NCI-H345 (cell line): ENCODE measurements at regions not wholly inside any gene's neighbourhood (a gene's known extent, or its start where the extent isn't known, plus 50 kb on each side); places are given as distances from the start of the nearest gene placed in this dataset.
"Not testable (repeated sequence)": the region's sequence is repeated elsewhere in the genome, so short reads cannot be mapped to it uniquely, and the experiment has no call there.

ENCODE experiments used
- DNase-seq: peaks from one replicate; lab custom pipeline; 2025; lab: John Stamatoyannopoulos, UW

- DNase-seq = no peak
Measured at GRCh38 chr7:50251765-50252164, 52.8 kb upstream of the IKZF1 start.

DNA sequence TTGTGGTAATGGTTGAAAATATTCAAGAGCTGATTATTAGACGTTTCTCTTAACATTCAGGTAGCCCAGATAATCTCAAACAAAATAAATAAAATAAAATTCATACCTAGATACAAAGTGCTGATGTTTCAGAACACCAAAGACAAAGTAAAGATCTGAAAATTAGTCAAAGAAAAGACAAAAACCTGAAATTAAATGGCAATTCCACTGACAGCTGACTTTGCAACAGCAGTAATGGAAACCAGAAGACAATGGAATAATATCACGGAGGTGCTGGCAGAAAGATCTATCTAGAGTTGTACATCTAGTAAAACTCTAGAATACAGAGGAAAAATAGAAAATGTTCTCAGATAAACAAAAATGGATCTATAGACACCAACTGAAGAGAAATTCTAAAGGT lies 58.0 kb upstream of the IKZF1 start:
- no peak for DNase-seq

- not testable (repeated sequence) for DNase-seq
Measured at GRCh38 chr7:50242111-50242510, 62.4 kb upstream of the IKZF1 start.

DNA sequence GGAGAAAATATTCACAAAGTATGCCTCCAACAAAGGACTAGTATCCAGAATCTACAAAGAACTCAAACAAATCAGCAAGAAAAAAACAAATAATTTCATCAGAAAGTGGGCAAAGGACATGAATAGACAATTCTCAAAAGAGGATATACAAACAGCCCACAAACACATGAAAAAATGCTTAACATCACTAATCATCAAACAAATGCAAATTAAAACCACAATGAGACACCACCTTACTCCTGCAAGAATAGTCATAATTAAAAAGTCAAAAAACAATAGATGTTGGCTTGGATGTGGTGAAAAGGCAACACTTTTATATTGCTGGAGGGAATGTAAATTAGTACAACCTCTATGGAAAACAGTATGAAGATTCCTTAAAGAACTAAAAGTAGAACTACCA lies 63.8 kb upstream of the IKZF1 start:
- not testable (repeated sequence) for DNase-seq

- DNase-seq = no peak
Measured at GRCh38 chr7:50229964-50230363, 74.6 kb upstream of the IKZF1 start.

DNA sequence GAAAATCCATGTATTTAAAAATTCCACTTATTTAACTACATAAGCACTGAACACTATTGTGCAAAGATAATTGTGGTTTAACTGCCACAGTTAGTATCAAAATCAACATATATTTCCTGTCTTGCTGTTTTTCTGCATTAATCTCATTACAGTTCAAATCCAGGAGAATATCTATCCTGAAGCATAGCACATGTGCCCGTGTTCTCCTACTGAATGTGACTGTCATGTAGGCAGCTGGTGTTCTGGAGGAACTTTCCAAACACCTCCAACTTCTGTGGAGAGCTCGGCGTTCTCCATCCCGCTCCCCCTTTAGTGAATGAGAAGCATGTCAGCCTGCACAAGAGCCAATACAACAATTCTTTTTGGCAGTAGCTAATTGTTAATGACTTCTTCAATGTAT lies 76.4 kb upstream of the IKZF1 start:
- DNase-seq = no peak

GRCh38 chr7:50227726-50228125 lies 76.8 kb upstream of the IKZF1 start:
- DNase-seq = no peak

DNA sequence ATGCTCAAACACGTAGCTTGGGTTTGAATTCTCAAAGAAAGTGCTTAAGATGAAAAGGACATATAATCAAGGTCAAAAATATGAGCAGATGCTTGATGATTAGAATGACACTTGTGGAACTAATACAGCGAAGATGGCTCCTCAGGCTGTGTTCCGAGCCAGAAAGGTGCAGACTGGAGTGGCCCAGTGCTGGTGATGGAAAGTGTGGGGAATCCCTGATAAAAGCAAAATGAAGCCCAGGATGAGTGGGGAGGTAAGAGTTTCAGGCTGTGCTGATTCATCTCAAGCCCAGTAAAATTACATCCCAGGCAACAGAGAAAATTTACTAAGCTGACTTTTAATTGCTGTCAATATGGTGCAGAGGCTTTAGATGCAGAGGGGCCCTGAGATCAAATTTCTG lies 77.8 kb upstream of the IKZF1 start:
- DNase-seq = no peak

DNA sequence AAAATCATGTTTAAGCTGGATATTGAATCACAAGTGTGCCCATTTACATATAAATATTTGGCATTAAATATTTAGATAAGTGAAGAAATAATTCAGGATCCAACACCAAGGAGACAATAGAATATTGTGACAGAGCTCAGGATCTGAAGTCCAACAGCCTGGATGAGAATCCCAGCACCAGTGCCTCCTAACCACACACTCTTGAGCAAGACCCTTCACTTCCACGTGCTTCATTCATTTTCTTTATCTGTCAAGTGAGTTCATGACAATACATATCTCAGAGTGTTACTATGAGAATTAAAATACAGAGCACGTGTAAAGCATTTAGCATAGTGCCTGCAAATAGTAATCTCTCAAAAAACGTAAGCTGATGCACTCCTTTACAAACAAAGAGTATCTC lies 78.4 kb upstream of the IKZF1 start:
- no peak for DNase-seq

GRCh38 chr7:50221433-50221832 lies 83.1 kb upstream of the IKZF1 start:
- DNase-seq = no peak

DNA sequence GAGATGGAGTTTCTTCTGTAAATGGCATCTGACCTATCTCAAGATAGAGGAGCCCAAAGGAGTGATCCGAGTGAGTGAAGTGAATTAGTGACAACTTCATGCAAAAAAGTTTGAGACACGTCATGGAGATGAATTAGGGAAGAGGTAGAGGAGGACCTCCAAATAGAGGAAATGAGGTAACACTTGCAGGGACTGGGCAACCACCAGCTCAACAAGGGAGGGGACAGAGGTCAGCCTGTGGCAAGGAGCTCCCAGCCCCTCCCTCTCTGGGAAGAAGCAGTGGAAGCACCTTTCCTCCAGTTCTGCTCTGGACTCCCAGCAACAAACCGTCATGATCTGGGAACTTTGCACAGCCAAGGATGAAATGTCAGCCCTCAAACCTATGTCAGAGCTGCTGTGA lies 83.5 kb upstream of the IKZF1 start:
- no peak for DNase-seq

GRCh38 chr7:50220273-50220672 lies 84.2 kb upstream of the IKZF1 start:
- no peak for DNase-seq

DNA sequence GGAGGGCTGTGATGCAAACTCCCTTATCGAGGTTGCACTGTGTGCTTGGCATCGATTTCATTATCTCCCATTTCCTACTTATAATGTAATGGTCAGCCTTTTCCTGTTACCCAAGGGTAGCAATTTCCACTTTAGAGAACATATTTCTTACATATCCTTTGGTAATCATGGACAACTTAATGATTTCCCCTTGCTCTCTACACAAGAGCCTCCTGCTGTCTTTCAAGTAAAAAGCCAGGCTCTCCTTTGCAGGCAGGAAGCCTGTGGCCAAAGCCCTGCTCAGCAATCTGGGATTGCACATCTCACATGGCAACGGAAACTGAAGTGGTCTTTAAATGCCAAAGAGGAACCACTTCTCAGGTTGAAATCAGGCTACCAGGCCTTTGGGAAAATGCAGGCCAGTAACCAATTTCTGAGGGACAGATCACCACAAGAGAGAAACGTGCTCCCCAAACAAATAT lies 86.7 kb upstream of the IKZF1 start:
- no peak for DNase-seq

DNA sequence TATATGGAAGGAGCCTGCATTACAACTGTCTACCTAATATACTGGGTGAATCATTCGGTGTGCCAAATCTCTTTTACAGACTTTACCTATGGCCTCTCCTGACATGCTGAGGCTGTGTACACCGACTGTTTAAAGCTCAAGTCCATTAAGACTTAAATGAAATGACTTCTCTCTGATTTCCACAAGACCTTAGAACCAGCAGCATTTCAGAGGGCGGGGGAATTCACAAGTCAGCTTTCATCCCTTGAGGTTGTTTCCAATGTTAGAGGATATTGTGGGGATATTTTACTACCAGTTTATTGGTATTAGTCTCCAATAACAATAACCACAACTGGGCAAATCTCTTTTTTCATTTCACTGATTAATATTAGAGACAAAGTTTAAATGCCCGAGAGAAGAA lies 87.1 kb upstream of the IKZF1 start:
- no peak for DNase-seq

GRCh38 chr7:50216626-50217025 lies 87.9 kb upstream of the IKZF1 start:
- DNase-seq = no peak

DNA sequence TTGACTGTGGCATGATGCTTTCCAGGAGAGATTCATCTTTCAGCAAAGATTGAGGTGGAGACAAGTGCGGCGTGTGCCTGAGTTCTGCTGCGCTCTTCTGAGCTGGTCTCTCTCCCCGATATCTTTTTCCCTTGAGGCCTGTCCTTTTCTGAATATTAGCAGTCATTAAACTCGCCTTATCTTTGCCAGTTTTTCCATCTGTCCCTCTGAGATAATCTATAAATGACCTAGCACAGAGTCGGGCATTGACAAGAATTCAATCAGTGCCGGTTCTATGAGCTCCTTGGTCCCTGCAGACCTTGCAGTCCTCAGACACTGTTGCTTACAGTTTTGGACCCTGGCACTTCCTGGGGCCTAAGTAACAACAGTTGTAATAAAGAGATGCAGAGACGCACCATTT lies 89.7 kb upstream of the IKZF1 start:
- DNase-seq = no peak

DNA sequence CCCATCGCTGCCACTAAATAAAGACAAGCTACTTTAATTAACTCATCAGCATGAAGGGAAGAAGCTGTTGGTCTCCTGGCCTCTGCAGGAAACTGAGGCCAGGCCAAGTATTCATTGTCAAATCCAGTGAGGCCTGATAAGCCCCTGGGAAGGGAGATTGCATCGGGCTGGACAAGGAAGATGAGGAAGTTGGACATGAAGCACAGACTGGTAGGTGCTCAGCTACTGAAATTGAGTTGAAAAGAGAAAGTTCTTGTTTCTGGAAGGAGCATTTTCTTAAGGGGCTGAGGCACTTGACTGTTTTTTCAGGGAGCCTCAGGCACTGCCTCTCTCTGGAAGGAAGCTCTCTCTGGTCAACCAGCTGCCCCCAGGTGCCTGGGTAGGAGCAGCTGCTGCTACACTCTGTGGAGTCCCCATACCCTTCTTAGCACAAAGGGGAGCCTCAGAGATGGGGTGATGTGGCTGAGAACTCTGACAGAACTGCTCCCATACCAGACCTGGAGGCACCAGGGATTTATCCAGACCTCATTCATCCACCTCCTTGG lies 90.3 kb upstream of the IKZF1 start:
- no peak for DNase-seq

- DNase-seq = no peak
Measured at GRCh38 chr7:50213622-50214017, 90.9 kb upstream of the IKZF1 start.

- DNase-seq = no peak
Measured at GRCh38 chr7:50212666-50213621, 91.6 kb upstream of the IKZF1 start.

- DNase-seq = no peak
Measured at GRCh38 chr7:50212016-50212325, 92.5 kb upstream of the IKZF1 start.

- peak; percentile 64 for DNase-seq
Measured at GRCh38 chr7:50211130-50212015, 93.1 kb upstream of the IKZF1 start.

GRCh38 chr7:50210706-50211115 lies 93.8 kb upstream of the IKZF1 start:
- DNase-seq = no peak
